Upper lobe of left lung (tissue), 4 donors: ENCODE measurements at regions not wholly inside any gene's neighbourhood (a gene's known extent, or its start where the extent isn't known, plus 50 kb on each side); places are given as distances from the start of the nearest gene placed in this dataset.

Source experiments
- POLR2A ChIP-seq, 4 donors: fragments of 450-650 bp; IDR thresholded peaks; one replicate each; pipeline ENCODE4 v1.5.1; 2016 to 2017; ENCODE audit warnings: antibody characterized with exemption in 4 of 4, mild to moderate bottlenecking in 2 of 4
- TF ChIP-seq, protein P1 (sequence below), 6 experiments: fragments of 450-650 bp in 4 of 6; fragments of 200-600 bp in 2 of 6; sonication (generic) in 2 of 6; IDR thresholded peaks; one replicate each; pipeline ENCODE4 v1.5.1; 2016 to 2019; ENCODE audit warnings: antibody characterized with exemption in 6 of 6

DNA sequence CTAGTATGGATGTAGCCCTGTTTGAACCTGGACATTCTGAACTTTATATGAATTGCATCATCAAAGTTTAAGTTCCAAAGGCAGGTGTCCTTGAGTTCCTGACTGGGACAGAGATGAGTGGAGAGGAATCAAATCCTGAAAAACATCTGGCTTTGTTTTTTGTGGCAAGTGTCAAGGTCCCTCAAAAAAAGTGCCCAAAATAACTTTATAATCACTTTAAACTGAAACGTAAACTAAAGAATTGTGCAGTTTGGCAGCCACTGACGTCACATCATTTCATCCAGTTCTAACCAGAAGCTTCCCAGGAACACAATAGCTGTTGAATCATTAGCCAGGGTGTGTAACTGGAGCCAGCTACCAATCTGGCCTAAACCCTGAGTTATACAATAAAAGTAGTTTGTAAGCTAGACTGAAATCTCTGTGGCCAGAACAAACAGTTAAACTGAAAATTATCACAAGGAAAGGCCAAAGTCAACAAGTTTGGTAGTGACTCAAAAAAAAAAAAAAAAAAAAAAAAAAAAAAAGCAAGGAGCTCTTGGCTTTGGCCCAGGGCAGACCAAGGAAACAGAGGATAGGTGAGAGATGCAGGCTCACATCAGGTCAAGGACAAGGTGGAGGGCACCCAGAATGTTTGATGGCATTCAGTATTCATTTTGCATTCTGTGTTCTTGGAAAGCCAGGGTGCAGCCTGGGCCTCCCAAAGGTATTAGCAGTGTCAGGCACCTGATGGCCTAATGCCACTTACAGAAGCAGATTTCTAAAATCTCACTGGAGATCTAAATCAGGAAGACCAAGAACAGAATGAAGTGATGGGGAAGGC lies 74.3 kb downstream of the TNFSF18 start:
- TF ChIP-seq, protein P1, sequence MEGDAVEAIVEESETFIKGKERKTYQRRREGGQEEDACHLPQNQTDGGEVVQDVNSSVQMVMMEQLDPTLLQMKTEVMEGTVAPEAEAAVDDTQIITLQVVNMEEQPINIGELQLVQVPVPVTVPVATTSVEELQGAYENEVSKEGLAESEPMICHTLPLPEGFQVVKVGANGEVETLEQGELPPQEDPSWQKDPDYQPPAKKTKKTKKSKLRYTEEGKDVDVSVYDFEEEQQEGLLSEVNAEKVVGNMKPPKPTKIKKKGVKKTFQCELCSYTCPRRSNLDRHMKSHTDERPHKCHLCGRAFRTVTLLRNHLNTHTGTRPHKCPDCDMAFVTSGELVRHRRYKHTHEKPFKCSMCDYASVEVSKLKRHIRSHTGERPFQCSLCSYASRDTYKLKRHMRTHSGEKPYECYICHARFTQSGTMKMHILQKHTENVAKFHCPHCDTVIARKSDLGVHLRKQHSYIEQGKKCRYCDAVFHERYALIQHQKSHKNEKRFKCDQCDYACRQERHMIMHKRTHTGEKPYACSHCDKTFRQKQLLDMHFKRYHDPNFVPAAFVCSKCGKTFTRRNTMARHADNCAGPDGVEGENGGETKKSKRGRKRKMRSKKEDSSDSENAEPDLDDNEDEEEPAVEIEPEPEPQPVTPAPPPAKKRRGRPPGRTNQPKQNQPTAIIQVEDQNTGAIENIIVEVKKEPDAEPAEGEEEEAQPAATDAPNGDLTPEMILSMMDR (IDR thresholded peaks at IDR 0.05): no peak
- TF ChIP-seq POLR2A (IDR thresholded peaks at IDR 0.05): no peak
